ENCODE measurements at regions not wholly inside any gene's neighbourhood (a gene's known extent, or its start where the extent isn't known, plus 50 kb on each side); places are given as distances from the start of the nearest gene placed in this dataset.

GRCh38 chr4:147309434-147309833 is 171.5 kb upstream of the EDNRA start:
- no peak overlapping the region for H3K27ac Mint-ChIP-seq
- H3K9me3 Mint-ChIP-seq = peaks cover 0 to 4% (median 3%) of the 10 kb centered on the region in 3 donors
- H3K4me1 Mint-ChIP-seq = no peaks in the 10 kb centered on the region
- H3K27me3 Mint-ChIP-seq = no peaks in the 10 kb centered on the region
- H3K36me3 Mint-ChIP-seq = peaks cover 1% of the 10 kb centered on the region
- H3K4me3 Mint-ChIP-seq = no peak overlapping the region

DNA sequence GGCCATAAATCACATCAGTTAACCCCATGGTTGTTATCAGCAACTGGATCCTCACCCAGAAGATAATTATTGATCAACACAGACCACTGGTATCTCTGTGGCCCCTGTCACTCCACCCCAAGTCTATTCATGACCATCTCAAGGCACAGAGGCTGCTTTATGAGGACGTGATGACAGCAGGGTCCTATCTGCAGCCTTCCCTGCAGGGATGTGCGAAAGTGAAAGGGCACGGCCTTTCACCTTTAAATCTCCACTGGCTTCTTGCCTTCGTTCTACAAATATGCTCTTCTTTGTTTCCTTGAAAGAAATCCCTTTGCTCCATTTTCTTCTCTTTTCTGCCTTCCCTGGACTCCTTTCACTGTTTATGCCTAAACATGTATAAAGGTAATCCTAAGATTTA is 170.6 kb upstream of the EDNRA start:
- H3K27ac Mint-ChIP-seq = no peak overlapping the region
- peaks cover 0 to 4% (median 3%) of the 10 kb centered on the region in 3 donors for H3K9me3 Mint-ChIP-seq
- H3K36me3 Mint-ChIP-seq = peaks cover 1% of the 10 kb centered on the region
- no peak overlapping the region for H3K4me3 Mint-ChIP-seq
- no peaks in the 10 kb centered on the region for H3K27me3 Mint-ChIP-seq
- no peaks in the 10 kb centered on the region for H3K4me1 Mint-ChIP-seq

GRCh38 chr4:147311956-147312355 is 168.9 kb upstream of the EDNRA start:
- no peak overlapping the region for H3K4me3 Mint-ChIP-seq
- peaks cover 0 to 4% (median 3%) of the 10 kb centered on the region in 3 donors for H3K9me3 Mint-ChIP-seq
- H3K27ac Mint-ChIP-seq = no peak overlapping the region
- H3K4me1 Mint-ChIP-seq = no peaks in the 10 kb centered on the region
- no peaks in the 10 kb centered on the region for H3K27me3 Mint-ChIP-seq
- peaks cover 3% of the 10 kb centered on the region for H3K36me3 Mint-ChIP-seq

GRCh38 chr4:147312376-147313046 is 168.4 kb upstream of the EDNRA start:
- H3K9me3 Mint-ChIP-seq = peaks cover 0 to 4% (median 3%) of the 10 kb centered on the region in 3 donors
- peaks cover 3% of the 10 kb centered on the region for H3K36me3 Mint-ChIP-seq
- no peak overlapping the region for H3K4me3 Mint-ChIP-seq

DNA sequence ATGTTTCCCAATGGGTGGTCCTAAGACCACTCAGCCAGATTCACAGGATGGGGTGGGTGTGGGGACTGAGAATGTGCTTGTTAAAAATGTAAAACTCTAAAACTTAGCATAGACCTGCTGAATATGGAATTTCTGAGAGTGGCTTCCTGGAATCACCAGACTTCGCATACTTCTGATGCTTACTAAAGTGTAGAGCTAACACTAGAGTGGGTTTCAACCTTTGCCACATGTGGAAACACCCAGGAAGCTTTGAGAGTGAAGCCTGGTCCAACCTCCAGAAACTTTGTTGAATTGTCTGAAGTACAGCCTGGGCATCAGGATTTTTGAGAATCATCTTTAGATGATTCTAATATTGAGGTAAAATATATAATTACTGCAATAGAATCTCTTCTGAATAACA is 167.8 kb upstream of the EDNRA start:
- no peak overlapping the region for H3K4me3 Mint-ChIP-seq
- H3K9me3 Mint-ChIP-seq = peaks cover 0 to 4% (median 3%) of the 10 kb centered on the region in 3 donors
- H3K36me3 Mint-ChIP-seq = peaks cover 3% of the 10 kb centered on the region
- no peaks in the 10 kb centered on the region for H3K4me1 Mint-ChIP-seq
- no peak overlapping the region for H3K27ac Mint-ChIP-seq
- no peaks in the 10 kb centered on the region for H3K27me3 Mint-ChIP-seq

More at GRCh38 chr4:147312376-147313046, 168.4 kb upstream of the EDNRA start:
- Mint-ChIP-seq H3K4me1 (no peaks in the 10 kb centered on the region), H3K27me3 (no peaks in the 10 kb centered on the region), H3K27ac (no peak overlapping the region)

- H3K4me1 Mint-ChIP-seq = no peaks in the 10 kb centered on the region
- no peak overlapping the region for H3K27ac Mint-ChIP-seq
- peaks cover 2% of the 10 kb centered on the region for H3K36me3 Mint-ChIP-seq
- H3K4me3 Mint-ChIP-seq = no peak overlapping the region
- no peaks in the 10 kb centered on the region for H3K27me3 Mint-ChIP-seq
- peaks cover 0 to 4% (median 0%) of the 10 kb centered on the region in 3 donors for H3K9me3 Mint-ChIP-seq
Measured at GRCh38 chr4:147318586-147318985, 162.3 kb upstream of the EDNRA start.

DNA sequence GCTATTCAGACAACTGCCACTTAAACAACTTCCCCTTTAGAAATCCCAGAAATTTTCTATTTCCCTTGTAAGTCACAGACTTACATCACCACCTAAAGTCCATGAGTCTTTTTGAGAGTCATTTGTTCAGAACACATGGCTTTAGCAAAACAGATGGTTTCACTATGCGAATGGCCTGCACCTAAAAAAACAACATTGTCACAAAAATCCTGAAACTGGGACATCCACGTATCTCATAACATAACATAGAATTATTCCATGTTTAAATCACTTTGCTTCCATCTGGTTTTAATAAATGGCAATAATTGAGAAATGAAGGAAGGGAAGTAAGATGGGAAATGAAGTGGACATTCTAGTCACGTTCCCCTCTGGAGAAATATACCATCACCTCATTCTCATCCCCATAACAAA is 155.3 kb upstream of the EDNRA start:
- Mint-ChIP-seq H3K4me1 (no peaks in the 10 kb centered on the region), H3K27ac (no peak overlapping the region), H3K9me3 (no peaks in the 10 kb centered on the region), H3K4me3 (no peak overlapping the region), H3K36me3 (no peaks in the 10 kb centered on the region), H3K27me3 (no peaks in the 10 kb centered on the region)

GRCh38 chr4:147326591-147326990 is 154.3 kb upstream of the EDNRA start:
- H3K9me3 Mint-ChIP-seq = no peaks in the 10 kb centered on the region

GRCh38 chr4:147327322-147327721 is 153.6 kb upstream of the EDNRA start:
- Mint-ChIP-seq H3K9me3 (no peaks in the 10 kb centered on the region), H3K27ac (no peak overlapping the region), H3K36me3 (no peaks in the 10 kb centered on the region), H3K4me3 (no peak overlapping the region), H3K27me3 (no peaks in the 10 kb centered on the region), H3K4me1 (no peaks in the 10 kb centered on the region)

More at GRCh38 chr4:147326591-147326990, 154.3 kb upstream of the EDNRA start:
- no peaks in the 10 kb centered on the region for H3K27me3 Mint-ChIP-seq
- H3K4me1 Mint-ChIP-seq = no peaks in the 10 kb centered on the region
- no peak overlapping the region for H3K27ac Mint-ChIP-seq
- H3K4me3 Mint-ChIP-seq = no peak overlapping the region
- H3K36me3 Mint-ChIP-seq = no peaks in the 10 kb centered on the region

DNA sequence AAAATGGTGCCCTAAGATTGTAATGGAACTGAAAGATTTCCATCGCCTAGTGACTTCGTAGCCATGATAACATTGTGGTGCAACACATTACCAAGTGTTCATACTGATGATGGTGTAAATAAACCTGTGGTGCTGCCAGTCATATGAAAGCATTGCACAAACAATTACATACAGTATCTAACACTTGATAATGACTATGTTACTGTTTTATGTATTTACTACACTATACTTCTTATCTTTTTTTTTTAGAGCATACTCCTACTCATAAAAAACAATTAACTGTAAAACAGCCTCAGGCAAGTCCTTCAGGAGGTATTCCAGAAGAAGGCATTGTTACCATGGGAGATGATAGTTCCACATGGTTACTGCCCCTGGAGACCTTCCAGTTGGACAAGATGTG is 152.7 kb upstream of the EDNRA start:
- Mint-ChIP-seq H3K27me3 (no peaks in the 10 kb centered on the region), H3K9me3 (no peaks in the 10 kb centered on the region), H3K36me3 (no peaks in the 10 kb centered on the region), H3K27ac (no peak overlapping the region), H3K4me3 (no peak overlapping the region), H3K4me1 (no peaks in the 10 kb centered on the region)

DNA sequence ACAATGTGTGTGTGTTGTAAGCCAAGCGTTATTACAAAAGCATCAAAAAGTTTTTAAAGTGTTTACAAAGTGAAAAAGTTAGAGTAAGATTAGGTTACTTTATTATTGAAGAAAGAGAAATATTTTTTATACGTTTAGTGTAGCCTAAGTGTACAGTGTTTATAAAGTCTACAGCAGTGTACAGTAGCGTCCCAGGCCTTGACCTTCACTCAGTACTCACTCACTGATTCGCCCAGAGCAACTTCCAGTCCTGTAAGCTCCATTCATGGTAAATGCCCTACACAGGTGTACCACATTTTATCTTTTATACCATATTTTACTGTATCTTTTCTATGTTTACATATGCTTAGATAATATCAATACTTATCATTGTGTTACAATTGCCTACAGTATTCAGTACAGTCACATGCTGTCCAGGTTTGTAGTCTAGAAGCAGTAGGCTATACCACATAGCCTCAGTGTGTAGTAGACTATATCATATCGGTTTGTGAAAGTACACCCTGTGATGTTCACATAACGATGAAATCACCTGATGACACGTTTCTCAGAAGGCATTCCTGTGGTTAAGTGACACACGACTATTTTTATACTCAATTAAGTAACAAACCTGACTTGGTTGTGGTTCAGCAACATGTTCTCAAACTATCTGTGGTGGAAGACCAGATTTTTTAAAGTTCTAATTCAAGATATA is 152.0 kb upstream of the EDNRA start:
- Mint-ChIP-seq H3K36me3 (no peaks in the 10 kb centered on the region), H3K4me3 (no peak overlapping the region), H3K27me3 (no peaks in the 10 kb centered on the region), H3K9me3 (no peaks in the 10 kb centered on the region), H3K4me1 (no peaks in the 10 kb centered on the region), H3K27ac (no peak overlapping the region)

DNA sequence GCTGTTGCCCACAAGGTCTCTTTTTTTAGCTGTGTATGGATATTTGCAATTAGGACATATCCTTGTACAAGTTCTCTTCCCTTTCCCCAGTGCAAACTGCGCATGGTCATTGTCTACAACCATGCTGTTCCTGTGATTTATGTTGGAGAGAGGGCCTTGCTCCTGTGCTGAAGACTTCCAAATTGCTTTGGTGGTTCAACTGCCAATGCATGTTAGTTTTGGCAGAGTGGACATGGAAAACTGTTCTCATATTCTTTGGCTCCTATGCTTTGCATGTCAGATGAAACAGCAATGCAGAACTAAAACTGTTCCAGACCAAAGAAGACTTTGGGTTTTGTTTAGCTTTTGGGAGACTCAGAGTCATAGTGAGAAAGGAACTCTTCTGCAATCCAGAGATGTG is 148.8 kb upstream of the EDNRA start:
- no peaks in the 10 kb centered on the region for H3K9me3 Mint-ChIP-seq
- no peaks in the 10 kb centered on the region for H3K36me3 Mint-ChIP-seq
- no peaks in the 10 kb centered on the region for H3K4me1 Mint-ChIP-seq
- H3K27ac Mint-ChIP-seq = no peak overlapping the region
- H3K4me3 Mint-ChIP-seq = no peak overlapping the region
- H3K27me3 Mint-ChIP-seq = no peaks in the 10 kb centered on the region

- no peak overlapping the region for H3K27ac Mint-ChIP-seq
- H3K4me3 Mint-ChIP-seq = no peak overlapping the region
- no peaks in the 10 kb centered on the region for H3K4me1 Mint-ChIP-seq
- peaks cover 0 to 2% (median 0%) of the 10 kb centered on the region in 3 donors for H3K9me3 Mint-ChIP-seq
- H3K36me3 Mint-ChIP-seq = no peaks in the 10 kb centered on the region
- no peaks in the 10 kb centered on the region for H3K27me3 Mint-ChIP-seq
Measured at GRCh38 chr4:147334478-147334877, 146.4 kb upstream of the EDNRA start.

DNA sequence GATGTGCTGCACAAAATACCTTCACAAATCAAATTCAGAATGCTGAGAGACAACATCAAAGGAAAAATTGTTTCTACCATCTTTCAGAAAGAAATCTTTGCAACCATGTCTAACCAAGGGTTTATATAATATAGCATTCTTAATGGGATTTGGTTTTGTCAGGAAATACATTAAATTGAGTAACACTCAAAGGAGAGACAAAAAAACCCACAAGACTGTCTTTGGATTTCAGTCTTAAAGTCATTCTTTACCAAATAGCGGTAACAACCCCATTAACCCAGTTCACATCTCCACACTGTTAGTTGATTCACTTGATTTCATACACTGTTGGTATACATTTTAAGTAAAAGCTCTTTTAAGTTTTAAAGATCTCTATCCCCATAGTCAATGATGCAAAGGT is 145.7 kb upstream of the EDNRA start:
- peaks cover 0 to 2% (median 0%) of the 10 kb centered on the region in 3 donors for H3K9me3 Mint-ChIP-seq
- no peaks in the 10 kb centered on the region for H3K27me3 Mint-ChIP-seq
- no peaks in the 10 kb centered on the region for H3K36me3 Mint-ChIP-seq
- H3K4me1 Mint-ChIP-seq = no peaks in the 10 kb centered on the region
- H3K27ac Mint-ChIP-seq = no peak overlapping the region
- no peak overlapping the region for H3K4me3 Mint-ChIP-seq

DNA sequence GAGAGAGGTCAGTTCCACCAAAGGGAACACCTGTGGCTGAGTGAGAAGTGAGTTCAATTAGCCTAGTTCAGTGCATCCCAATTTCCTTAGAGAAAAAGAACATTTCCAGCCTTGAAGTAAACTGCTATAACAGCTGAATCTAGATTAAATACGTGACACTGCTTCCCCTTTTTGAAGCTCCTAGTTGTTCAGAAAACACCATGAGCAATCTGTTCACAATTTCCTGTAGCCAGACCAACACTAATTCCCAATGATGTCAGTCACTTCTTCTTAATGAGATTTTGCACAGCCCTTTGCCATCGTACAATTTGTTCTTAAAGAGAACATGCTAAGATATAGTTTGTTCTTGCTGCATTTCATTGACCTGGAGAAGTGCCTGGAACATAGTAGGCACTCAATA is 144.6 kb upstream of the EDNRA start:
- H3K27ac Mint-ChIP-seq = peak overlapping the region in 1 of 3 donors; percentile 65
- no peak overlapping the region for H3K4me3 Mint-ChIP-seq
- no peaks in the 10 kb centered on the region for H3K4me1 Mint-ChIP-seq
- H3K27me3 Mint-ChIP-seq = no peaks in the 10 kb centered on the region
- H3K36me3 Mint-ChIP-seq = no peaks in the 10 kb centered on the region
- peaks cover 0 to 2% (median 0%) of the 10 kb centered on the region in 3 donors for H3K9me3 Mint-ChIP-seq

- Mint-ChIP-seq H3K4me1 (no peaks in the 10 kb centered on the region), H3K4me3 (no peak overlapping the region), H3K36me3 (no peaks in the 10 kb centered on the region), H3K27ac (peak overlapping the region in 1 of 3 donors; percentile 80), H3K27me3 (no peaks in the 10 kb centered on the region), H3K9me3 (peaks cover 0 to 5% (median 0%) of the 10 kb centered on the region in 3 donors)
Measured at GRCh38 chr4:147339100-147339499, 141.8 kb upstream of the EDNRA start.
